Tibial nerve (tissue), 3 donors: ENCODE measurements at regions not wholly inside any gene's neighbourhood (a gene's known extent, or its start where the extent isn't known, plus 50 kb on each side); places are given as distances from the start of the nearest gene placed in this dataset.

Experiments used
- POLR2A ChIP-seq, 2 donors: fragments of 450-650 bp; IDR thresholded peaks; one replicate each; pipeline ENCODE4 v1.6.1; 2017; ENCODE audit warnings: antibody characterized with exemption in 2 of 2, mild to moderate bottlenecking in 2 of 2, moderate library complexity in 2 of 2
- TF ChIP-seq, protein P1 (sequence below), 5 experiments: fragments of 200-600 bp in 3 of 5; fragments of 450-650 bp in 2 of 5; sonication (generic) in 3 of 5; IDR thresholded peaks; one replicate each; pipeline ENCODE4 v1.5.1; 2016 to 2019; ENCODE audit warnings: antibody characterized with exemption in 5 of 5, mild to moderate bottlenecking in 3 of 5, moderate library complexity in 2 of 5

DNA sequence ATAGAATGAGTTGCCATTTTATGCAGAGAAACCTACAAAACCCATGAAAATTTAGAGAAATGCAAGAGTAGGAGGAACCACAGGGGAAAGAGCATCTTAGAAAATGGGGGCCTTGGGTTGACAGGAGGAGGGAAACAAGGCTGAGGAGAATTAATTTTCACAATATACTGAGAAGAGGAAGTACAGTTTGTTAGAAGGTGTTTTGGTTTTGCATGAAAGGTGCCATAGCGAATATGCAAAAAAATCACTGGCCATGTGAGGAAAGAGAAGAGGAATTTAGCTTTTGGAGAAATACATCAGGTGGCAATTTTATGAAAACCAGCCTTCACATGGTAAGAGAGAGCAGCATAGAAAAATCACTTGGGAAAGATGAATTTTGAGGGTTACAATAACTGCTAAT is 413.9 kb upstream of the C2CD4B start:
- TF ChIP-seq, protein P1, sequence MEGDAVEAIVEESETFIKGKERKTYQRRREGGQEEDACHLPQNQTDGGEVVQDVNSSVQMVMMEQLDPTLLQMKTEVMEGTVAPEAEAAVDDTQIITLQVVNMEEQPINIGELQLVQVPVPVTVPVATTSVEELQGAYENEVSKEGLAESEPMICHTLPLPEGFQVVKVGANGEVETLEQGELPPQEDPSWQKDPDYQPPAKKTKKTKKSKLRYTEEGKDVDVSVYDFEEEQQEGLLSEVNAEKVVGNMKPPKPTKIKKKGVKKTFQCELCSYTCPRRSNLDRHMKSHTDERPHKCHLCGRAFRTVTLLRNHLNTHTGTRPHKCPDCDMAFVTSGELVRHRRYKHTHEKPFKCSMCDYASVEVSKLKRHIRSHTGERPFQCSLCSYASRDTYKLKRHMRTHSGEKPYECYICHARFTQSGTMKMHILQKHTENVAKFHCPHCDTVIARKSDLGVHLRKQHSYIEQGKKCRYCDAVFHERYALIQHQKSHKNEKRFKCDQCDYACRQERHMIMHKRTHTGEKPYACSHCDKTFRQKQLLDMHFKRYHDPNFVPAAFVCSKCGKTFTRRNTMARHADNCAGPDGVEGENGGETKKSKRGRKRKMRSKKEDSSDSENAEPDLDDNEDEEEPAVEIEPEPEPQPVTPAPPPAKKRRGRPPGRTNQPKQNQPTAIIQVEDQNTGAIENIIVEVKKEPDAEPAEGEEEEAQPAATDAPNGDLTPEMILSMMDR (IDR thresholded peaks at IDR 0.05) = no peak
- no peak for TF ChIP-seq POLR2A (IDR thresholded peaks at IDR 0.05)
